Nephron progenitor cell (in vitro differentiated cells): ENCODE measurements at regions not wholly inside any gene's neighbourhood (a gene's known extent, or its start where the extent isn't known, plus 50 kb on each side); places are given as distances from the start of the nearest gene placed in this dataset.

Experiments
- DNase-seq: peaks from one replicate; pipeline ENCODE4 v3.0.0; 2021
- H3K27ac Mint-ChIP-seq: 2 replicates; pipeline ENCODE4 v1.8.0; 2021; ENCODE audit warnings: mild to moderate bottlenecking, moderate library complexity, mixed read lengths
- H3K27me3 Mint-ChIP-seq: 2 replicates; pipeline ENCODE4 v1.8.0; 2021; ENCODE audit warnings: mild to moderate bottlenecking, low read depth, mixed read lengths; ENCODE audit not compliant: poor library complexity
- H3K36me3 Mint-ChIP-seq: 2 replicates; pipeline ENCODE4 v1.8.0; 2021; ENCODE audit warnings: low read depth, mixed read lengths
- H3K4me1 Mint-ChIP-seq: 2 replicates; pipeline ENCODE4 v1.8.0; 2021; ENCODE audit warnings: mixed read lengths
- H3K4me3 Mint-ChIP-seq: 2 replicates; pipeline ENCODE4 v1.8.0; 2021; ENCODE audit warnings: mild to moderate bottlenecking, moderate library complexity, mixed read lengths
- H3K9me3 Mint-ChIP-seq: 2 replicates; pipeline ENCODE4 v1.8.0; 2021; ENCODE audit warnings: mild to moderate bottlenecking, moderate library complexity, mixed read lengths
- CTCF ChIP-seq: fragments of 200-600 bp; sonication (generic); IDR thresholded peaks from 2 replicates; pipeline ENCODE4 v1.5.0; 2021; ENCODE audit warnings: antibody characterized with exemption

- Mint-ChIP-seq H3K4me3 (no peak overlapping the region), H3K9me3 (no peaks in the 10 kb centered on the region), H3K36me3 (peaks cover 6% of the 10 kb centered on the region), H3K27me3 (peaks cover 27% of the 10 kb centered on the region), H3K4me1 (peaks cover 17% of the 10 kb centered on the region), H3K27ac (no peak overlapping the region)
- no peak for TF ChIP-seq CTCF
- DNase-seq = no peak
Observed at GRCh38 chr17:72400488-72400827, 279.6 kb downstream of the SOX9 start.

GRCh38 chr17:72400863-72401262, 280.0 kb downstream of the SOX9 start:
- H3K9me3 Mint-ChIP-seq = no peaks in the 10 kb centered on the region
- H3K4me1 Mint-ChIP-seq = peaks cover 20% of the 10 kb centered on the region
- TF ChIP-seq CTCF = no peak
- no peak overlapping the region for H3K4me3 Mint-ChIP-seq
- DNase-seq = no peak
- peaks cover 6% of the 10 kb centered on the region for H3K36me3 Mint-ChIP-seq
- peaks cover 27% of the 10 kb centered on the region for H3K27me3 Mint-ChIP-seq
- H3K27ac Mint-ChIP-seq = no peak overlapping the region

- peaks cover 6% of the 10 kb centered on the region for H3K36me3 Mint-ChIP-seq
- no peak for TF ChIP-seq CTCF
- H3K27ac Mint-ChIP-seq = no peak overlapping the region
- H3K4me1 Mint-ChIP-seq = peaks cover 27% of the 10 kb centered on the region
- no peak for DNase-seq
- H3K9me3 Mint-ChIP-seq = no peaks in the 10 kb centered on the region
- peaks cover 22% of the 10 kb centered on the region for H3K27me3 Mint-ChIP-seq
- no peak overlapping the region for H3K4me3 Mint-ChIP-seq
Observed at GRCh38 chr17:72401883-72402726, 281.3 kb downstream of the SOX9 start.

- Mint-ChIP-seq H3K9me3 (no peaks in the 10 kb centered on the region), H3K4me1 (peaks cover 33% of the 10 kb centered on the region)
Observed at GRCh38 chr17:72402727-72403210, 281.9 kb downstream of the SOX9 start.

GRCh38 chr17:72403713-72404209, 282.9 kb downstream of the SOX9 start:
- Mint-ChIP-seq H3K4me1 (peaks cover 34% of the 10 kb centered on the region), H3K9me3 (no peaks in the 10 kb centered on the region), H3K27ac (no peak overlapping the region), H3K36me3 (peaks cover 6% of the 10 kb centered on the region), H3K4me3 (no peak overlapping the region), H3K27me3 (peaks cover 19% of the 10 kb centered on the region)
- no peak for DNase-seq
- TF ChIP-seq CTCF = no peak

More at GRCh38 chr17:72402727-72403210, 281.9 kb downstream of the SOX9 start:
- no peak overlapping the region for H3K27ac Mint-ChIP-seq
- peaks cover 22% of the 10 kb centered on the region for H3K27me3 Mint-ChIP-seq
- peaks cover 6% of the 10 kb centered on the region for H3K36me3 Mint-ChIP-seq
- DNase-seq = no peak
- TF ChIP-seq CTCF = no peak
- no peak overlapping the region for H3K4me3 Mint-ChIP-seq

GRCh38 chr17:72404872-72405271, 284.1 kb downstream of the SOX9 start:
- TF ChIP-seq CTCF = no peak

More at GRCh38 chr17:72404872-72405271, 284.1 kb downstream of the SOX9 start:
- Mint-ChIP-seq H3K36me3 (peaks cover 6% of the 10 kb centered on the region), H3K4me3 (no peak overlapping the region), H3K9me3 (no peaks in the 10 kb centered on the region), H3K27ac (no peak overlapping the region), H3K27me3 (peaks cover 23% of the 10 kb centered on the region), H3K4me1 (peaks cover 32% of the 10 kb centered on the region)
- no peak for DNase-seq
